Ureter (tissue), 1 donor: ENCODE measurements at regions not wholly inside any gene's neighbourhood (a gene's known extent, or its start where the extent isn't known, plus 50 kb on each side); places are given as distances from the start of the nearest gene placed in this dataset.
"Not testable (repeated sequence)": the region's sequence is repeated elsewhere in the genome, so short reads cannot be mapped to it uniquely, and the experiment has no call there.

ENCODE experiments used
- DNase-seq: peaks from one replicate; pipeline ENCODE4 v3.0.0-alpha.2; 2020; ENCODE audit warnings: low spot score
- donor health status: DM: yes; HTN: yes; CAD: no.

DNA sequence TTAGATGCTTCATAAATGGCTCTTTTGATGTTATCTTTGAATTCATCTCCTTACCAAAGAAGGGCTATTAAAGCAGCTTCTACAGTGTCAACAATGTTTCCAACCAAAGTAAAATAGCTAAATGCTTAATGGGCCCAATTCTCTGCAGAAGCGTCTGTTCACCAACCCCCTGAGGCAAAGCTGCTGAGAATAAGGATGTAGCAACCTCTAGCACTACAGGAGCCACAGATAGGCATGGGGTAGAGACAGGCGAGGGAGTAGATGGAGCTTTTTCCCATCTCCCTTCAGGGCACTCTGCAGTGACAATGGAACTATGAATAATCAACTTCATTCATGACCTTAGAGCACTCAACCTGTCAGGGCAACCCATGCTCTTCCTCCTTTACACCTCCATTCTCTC, 134.1 kb downstream of the FZD1 start:
- no peak for DNase-seq

- DNase-seq = no peak
Measured at GRCh38 chr7:91405092-91405788, 141.0 kb downstream of the FZD1 start.

- not testable (repeated sequence) for DNase-seq
Measured at GRCh38 chr7:91405873-91406272, 141.6 kb downstream of the FZD1 start.

GRCh38 chr7:91407942-91408341, 143.7 kb downstream of the FZD1 start:
- no peak for DNase-seq

- DNase-seq = no peak
Measured at GRCh38 chr7:91408388-91409154, 144.3 kb downstream of the FZD1 start.

- DNase-seq = no peak
Measured at GRCh38 chr7:91411060-91411459, 146.8 kb downstream of the FZD1 start.

DNA sequence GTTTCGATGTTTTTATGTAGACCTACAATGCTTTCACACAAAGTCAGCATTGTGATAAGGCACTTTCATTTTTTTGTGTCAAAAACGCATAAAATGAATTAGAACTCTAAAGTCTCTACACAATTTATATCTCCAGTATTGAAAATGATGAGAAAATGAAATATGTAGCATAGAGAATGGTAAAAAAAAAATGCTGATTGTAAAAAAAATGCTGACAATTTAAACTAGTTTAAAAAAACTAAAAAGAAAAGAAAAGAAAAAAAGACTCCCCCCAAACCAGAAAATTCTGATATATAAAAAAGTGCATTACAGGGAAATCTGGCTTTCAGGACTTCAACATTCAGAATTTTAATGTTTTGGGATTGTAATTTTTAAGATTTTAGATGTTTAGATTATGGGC, 148.1 kb downstream of the FZD1 start:
- no peak for DNase-seq

GRCh38 chr7:91414734-91415133, 150.5 kb downstream of the FZD1 start:
- DNase-seq = no peak

GRCh38 chr7:91416155-91416865, 152.1 kb downstream of the FZD1 start:
- no peak for DNase-seq

DNA sequence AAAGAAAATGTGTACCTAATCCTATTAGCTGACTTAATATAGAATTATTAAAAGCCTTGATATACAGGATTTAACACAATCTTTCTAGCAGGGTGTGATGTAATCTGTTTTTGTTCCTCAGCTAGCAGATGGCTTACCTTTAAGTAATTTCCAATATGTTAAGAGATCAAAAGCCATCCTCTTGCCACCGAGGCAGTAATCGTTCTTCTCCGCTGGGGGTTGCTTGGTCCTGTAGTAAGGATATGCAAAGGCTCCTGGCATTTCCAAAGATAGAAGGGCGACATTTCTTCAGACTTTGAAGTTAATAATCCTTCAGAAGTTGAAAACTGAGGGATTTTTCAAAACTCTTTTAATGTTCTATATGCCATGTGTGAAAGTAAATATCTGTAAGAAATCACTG, 156.4 kb downstream of the FZD1 start:
- no peak for DNase-seq

- no peak for DNase-seq
Measured at GRCh38 chr7:91421018-91421417, 156.8 kb downstream of the FZD1 start.

DNA sequence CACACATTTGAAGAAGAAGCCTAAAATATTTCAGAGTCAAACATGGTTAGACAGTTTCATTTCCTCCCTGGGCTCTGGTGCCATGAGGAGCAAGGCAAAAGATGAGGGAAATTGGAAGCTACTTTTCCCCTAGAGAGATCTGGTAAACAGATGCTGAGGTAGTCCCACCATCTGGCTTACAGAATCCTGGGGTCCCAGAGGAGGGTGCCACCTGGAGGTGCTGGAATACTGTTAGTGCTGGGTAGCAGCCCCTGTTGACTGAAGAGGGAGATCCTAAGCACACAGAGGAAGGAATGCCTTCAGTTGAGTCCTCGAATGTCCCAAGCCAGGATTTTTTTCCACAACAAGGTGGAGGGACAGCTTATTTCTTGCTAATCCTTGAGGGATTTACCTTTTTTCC, 160.1 kb downstream of the FZD1 start:
- no peak for DNase-seq

- no peak for DNase-seq
Measured at GRCh38 chr7:91425149-91425548, 160.9 kb downstream of the FZD1 start.

DNA sequence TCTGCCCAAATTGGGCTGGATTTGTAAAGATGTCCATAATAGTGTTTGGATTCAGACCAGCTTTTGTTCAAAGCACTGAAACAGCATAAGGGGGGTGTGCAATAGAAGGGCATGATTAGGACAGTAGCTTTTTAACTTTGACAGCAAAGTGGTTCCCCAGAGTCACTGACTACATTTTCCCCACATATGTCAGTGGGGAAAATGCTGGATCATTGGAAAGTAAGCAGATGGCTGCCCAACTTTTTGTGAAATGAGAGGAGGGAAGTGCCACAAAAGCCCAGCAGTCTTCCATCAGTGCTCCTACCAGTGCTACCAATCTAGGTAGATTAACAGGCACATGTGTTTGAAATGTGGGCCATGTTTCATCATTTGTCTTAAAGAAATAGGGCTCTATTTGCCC, 162.8 kb downstream of the FZD1 start:
- DNase-seq = no peak

DNA sequence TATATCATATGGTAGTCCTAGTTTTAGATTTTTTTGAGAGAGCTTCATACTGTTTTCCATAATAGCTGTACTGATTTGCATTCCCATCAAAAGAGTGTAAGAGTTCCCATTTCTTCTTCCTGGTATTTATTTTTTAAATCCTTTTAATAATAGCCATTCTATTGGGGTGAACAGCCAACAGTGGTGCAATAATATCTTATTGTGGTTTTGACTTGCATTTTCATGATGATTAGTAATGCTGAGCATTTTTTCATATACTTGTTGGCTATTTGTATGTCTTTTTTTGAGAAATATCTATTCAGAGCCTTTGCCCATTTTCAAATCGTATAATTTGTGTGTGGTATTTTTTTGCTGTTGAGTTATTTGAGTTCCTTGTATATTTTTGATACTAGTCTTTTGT, 167.4 kb downstream of the FZD1 start:
- no peak for DNase-seq

- DNase-seq = no peak
Measured at GRCh38 chr7:91434836-91435235, 170.6 kb downstream of the FZD1 start.

DNA sequence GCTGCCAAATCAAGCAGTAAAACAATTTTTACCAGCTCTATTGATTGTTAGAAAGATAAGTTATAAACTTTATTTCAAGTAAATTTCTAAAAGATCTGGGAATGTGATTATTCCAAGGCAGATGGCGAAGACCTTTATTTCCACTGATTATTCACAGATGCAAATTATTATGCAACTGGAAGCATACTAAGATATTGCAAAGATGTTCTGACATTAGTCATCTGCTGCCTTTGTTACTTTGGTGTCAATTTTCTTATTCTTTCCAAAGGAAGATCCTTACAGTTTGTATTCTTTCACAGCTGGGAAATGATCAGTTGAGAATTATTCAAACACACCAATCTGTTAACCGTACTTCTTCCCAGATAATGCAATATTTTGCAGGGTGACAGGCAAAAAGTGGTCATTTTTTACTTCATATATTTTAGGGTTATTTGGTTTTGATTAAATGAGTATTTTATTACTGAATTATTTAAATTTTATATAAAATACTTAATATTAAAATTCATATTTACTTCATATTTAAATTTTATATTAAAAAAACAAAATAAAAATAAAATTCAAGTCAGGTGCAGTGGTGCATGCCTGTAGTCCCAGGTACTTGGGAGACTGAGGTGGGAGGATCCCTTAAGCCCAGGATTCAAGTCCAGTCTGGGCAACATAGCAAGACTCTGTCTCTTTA, 171.3 kb downstream of the FZD1 start:
- DNase-seq = no peak

DNA sequence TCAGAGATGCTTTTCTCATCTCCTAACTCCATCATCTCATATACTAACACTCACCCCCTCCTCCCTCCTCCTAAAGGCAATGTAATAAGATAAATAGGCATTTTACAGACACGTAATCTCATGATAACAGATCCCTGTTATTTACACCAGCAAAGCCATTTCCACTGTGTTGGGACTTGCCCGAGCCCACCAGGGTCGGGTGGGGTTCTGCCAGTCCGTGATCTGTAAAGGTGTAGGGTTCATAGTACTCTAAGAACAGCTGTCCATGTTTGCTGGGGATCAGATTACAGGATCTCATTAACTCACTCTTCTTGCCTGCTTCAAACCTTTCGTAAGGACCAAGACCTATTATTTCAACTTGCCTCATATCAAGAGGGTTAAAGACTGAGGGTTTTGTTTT, 172.4 kb downstream of the FZD1 start:
- no peak for DNase-seq

DNA sequence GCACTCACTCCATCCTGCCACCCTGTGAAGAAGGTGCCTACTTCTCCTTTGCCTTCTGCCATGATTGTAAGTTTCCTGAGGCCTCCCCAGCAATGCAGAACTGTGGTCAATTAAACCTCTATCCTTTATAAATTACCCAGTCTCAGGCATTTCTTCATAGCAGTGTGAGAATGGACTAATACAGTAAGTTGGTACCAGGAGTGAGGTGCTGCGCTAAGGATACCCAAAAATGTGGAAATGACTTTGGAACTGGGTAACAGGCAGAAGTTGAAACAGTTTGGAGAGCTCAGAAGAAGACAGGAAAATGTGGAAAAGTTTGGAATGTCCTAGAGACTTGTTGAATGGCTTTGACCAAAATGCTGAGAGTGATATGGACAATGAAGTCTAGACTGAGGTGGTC, 176.0 kb downstream of the FZD1 start:
- not testable (repeated sequence) for DNase-seq

DNA sequence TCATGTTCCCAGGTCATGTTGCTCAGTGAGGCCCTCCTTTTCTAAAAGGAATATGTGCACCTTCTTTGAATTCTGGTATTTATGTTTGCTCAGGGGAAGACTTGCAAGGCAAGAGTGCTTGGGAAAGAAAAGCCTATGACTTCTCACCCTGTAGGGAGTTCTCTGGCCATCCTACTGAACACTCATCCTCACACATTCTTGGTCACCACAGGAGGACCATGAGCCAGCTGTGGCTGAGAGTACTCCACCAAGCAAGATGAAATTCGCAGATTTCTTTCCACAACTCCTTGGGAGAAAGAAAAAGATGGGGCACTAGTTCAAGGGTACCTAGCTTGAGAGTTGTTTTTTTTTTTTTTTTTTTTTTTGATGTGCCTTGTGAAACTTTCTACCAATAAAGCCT, 179.6 kb downstream of the FZD1 start:
- DNase-seq = no peak

GRCh38 chr7:91446819-91447218, 182.6 kb downstream of the FZD1 start:
- DNase-seq = no peak

- DNase-seq = no peak
Measured at GRCh38 chr7:91455411-91455810, 191.2 kb downstream of the FZD1 start.
